ENCODE measurements at regions not wholly inside any gene's neighbourhood (a gene's known extent, or its start where the extent isn't known, plus 50 kb on each side); places are given as distances from the start of the nearest gene placed in this dataset.

GRCh38 chr3:168251371-168251770 lies 155.6 kb upstream of the GOLIM4 start:
- no peak overlapping the region for H3K4me3 ChIP-seq (ENCODE audit: control insufficient read depth, low read depth, low read length)
- TF ChIP-seq, protein P1, sequence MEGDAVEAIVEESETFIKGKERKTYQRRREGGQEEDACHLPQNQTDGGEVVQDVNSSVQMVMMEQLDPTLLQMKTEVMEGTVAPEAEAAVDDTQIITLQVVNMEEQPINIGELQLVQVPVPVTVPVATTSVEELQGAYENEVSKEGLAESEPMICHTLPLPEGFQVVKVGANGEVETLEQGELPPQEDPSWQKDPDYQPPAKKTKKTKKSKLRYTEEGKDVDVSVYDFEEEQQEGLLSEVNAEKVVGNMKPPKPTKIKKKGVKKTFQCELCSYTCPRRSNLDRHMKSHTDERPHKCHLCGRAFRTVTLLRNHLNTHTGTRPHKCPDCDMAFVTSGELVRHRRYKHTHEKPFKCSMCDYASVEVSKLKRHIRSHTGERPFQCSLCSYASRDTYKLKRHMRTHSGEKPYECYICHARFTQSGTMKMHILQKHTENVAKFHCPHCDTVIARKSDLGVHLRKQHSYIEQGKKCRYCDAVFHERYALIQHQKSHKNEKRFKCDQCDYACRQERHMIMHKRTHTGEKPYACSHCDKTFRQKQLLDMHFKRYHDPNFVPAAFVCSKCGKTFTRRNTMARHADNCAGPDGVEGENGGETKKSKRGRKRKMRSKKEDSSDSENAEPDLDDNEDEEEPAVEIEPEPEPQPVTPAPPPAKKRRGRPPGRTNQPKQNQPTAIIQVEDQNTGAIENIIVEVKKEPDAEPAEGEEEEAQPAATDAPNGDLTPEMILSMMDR (conservative IDR thresholded peaks at IDR 0.05; ENCODE audit: control insufficient read depth, insufficient read depth, low read depth, low read length) = no peak
- DNase-seq (ENCODE audit: low read depth) = no peak

DNA sequence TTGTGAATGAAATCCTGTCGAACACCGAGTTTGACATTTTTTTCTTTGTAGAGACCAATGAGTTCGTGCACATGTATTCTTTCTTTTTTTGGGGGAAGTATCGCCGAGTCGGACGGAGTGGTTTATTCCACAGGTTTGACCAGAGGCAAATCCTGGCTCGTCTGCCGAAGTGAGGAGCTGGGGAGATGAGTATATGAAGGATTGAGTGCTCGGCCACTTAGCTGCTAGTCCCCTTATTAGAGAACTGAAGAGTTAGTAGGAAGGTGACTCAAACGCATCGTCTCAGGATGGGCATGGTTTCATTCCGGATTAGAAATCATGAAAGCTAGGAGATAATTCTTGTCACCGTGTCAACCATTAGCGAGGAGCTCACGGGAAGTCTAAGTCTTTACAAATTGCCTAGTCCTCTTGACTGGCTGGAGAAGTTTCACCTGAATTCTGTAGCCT lies 154.7 kb upstream of the GOLIM4 start:
- no peak overlapping the region for H3K4me3 ChIP-seq (ENCODE audit: control insufficient read depth, low read depth, low read length)
- no peak for DNase-seq (ENCODE audit: low read depth)
- TF ChIP-seq, protein P1 (conservative IDR thresholded peaks at IDR 0.05; ENCODE audit: control insufficient read depth, insufficient read depth, low read depth, low read length) = no peak

DNA sequence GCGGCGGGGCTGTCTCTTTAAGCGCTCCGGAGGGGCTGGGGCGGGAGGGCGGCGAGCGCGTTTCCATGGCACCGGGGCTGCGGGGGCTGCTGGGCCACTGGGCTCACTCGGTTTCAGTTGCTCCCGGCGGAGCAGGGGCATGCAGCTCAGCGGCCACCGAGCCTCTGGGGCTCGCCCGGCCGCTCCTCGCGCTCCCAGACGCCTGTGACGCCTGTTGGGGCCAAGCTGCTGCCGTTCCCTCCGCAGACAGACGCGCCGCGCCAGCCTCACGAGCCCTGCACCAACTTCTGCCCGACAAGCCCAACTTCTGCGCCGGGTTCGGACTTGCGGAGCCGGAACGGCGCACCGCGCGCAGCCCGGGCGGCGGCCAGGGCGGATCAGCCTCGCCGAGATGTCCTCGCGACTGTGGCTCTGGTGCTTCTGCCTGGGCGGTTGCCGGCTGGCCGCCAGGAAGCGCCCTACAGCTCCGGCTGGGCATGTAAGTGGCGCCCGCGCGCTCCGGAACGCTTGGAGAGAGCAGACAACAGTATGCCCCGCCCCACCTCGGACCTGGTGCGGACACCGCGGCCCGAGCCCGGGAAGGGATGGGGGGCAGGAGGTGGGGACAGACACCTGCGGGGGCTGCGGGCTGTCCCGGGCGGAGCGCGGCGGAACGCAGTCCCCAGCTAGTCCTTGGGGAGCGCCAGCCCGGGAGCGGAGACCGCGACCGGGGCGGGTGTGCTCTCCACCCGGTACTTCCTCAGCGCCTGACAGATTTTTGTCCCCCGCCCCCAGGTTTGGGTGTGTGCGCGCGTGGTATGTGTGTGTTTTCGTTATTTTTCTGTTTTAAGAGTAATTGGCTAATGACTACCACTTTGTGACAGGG lies 154.1 kb upstream of the GOLIM4 start:
- TF ChIP-seq, protein P1 (conservative IDR thresholded peaks at IDR 0.05; ENCODE audit: control insufficient read depth, insufficient read depth, low read depth, low read length) = peak; percentile 6
- peak overlapping the region; percentile 37 for H3K4me3 ChIP-seq (ENCODE audit: control insufficient read depth, low read depth, low read length)
- DNase-seq (ENCODE audit: low read depth) = peak; percentile 54

- DNase-seq (ENCODE audit: low read depth) = peak; percentile 5
- TF ChIP-seq, protein P1 (conservative IDR thresholded peaks at IDR 0.05; ENCODE audit: control insufficient read depth, insufficient read depth, low read depth, low read length) = no peak
Observed at GRCh38 chr3:168249205-168249549, 153.5 kb upstream of the GOLIM4 start.

GRCh38 chr3:168248383-168249204 lies 152.9 kb upstream of the GOLIM4 start:
- H3K4me3 ChIP-seq (ENCODE audit: control insufficient read depth, low read depth, low read length) = peak overlapping the region; percentile 37
- DNase-seq (ENCODE audit: low read depth) = peak; percentile 35
- TF ChIP-seq, protein P1 (conservative IDR thresholded peaks at IDR 0.05; ENCODE audit: control insufficient read depth, insufficient read depth, low read depth, low read length) = no peak

More at GRCh38 chr3:168249205-168249549, 153.5 kb upstream of the GOLIM4 start:
- peak overlapping the region; percentile 37 for H3K4me3 ChIP-seq (ENCODE audit: control insufficient read depth, low read depth, low read length)

DNA sequence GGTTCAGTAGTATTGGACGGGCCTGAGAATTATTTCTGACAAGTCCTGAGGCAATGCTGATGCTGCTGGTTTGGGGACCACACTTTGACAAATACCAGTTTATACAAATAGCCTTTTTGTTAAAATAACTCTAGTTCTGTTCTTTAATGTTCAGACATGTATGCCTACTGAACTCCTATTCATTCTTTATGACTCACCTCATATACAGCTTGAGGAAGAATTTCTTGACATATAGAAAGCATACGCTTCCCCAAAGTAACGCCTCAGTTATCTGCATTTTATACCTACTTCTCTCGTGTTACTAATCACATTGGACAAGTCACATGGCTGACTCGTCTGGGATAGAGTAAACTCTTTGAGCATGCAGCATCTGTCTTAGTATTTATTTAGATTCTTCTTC lies 145.4 kb upstream of the GOLIM4 start:
- no peak overlapping the region for H3K4me3 ChIP-seq (ENCODE audit: control insufficient read depth, low read depth, low read length)
- TF ChIP-seq, protein P1 (conservative IDR thresholded peaks at IDR 0.05; ENCODE audit: control insufficient read depth, insufficient read depth, low read depth, low read length) = no peak
- DNase-seq (ENCODE audit: low read depth) = no peak

Data from fibroblast of mammary gland (primary cell).